Stimulated activated CD4-positive, alpha-beta T cell treated with anti-CD3 and anti-CD28 coated beads, Interleukin-4, amount 100 ng/mL, for 48 hours (primary cell): ENCODE measurements at regions not wholly inside any gene's neighbourhood (a gene's known extent, or its start where the extent isn't known, plus 50 kb on each side); places are given as distances from the start of the nearest gene placed in this dataset.
"Not testable (repeated sequence)": the region's sequence is repeated elsewhere in the genome, so short reads cannot be mapped to it uniquely, and the experiment has no call there.

Experiments
- DNase-seq, 2 donors: peaks; one replicate each; pipeline ENCODE4 v3.0.0-alpha.2; 2020; ENCODE audit warnings: low read depth in 2 of 2

DNA sequence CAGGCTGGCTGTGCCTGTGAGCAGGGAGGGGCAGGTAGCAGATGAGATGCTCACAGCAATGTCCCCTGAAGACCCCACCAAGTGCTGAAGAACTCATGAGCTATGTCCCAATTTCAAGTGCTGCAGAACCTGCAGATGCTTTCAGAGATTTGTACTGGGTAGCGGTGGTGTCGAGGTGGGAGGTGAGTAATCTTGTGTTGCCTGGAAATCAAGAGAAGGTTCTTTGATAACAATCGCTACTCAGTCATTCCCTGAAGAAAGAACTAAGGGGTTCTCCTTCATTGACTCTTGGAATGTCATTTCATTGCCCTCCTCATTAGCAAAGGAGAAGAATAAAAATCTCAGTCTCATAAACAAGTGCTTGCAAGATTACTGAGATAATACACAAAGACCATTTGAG lies 246.4 kb downstream of the EMX2 start:
- no peak for DNase-seq

- DNase-seq, result no peak
These were observed 247.6 kb downstream of the EMX2 start for GRCh38 chr10:117790179-117790578.

- no peak for DNase-seq
These were observed 248.1 kb downstream of the EMX2 start for GRCh38 chr10:117790621-117791020.

DNA sequence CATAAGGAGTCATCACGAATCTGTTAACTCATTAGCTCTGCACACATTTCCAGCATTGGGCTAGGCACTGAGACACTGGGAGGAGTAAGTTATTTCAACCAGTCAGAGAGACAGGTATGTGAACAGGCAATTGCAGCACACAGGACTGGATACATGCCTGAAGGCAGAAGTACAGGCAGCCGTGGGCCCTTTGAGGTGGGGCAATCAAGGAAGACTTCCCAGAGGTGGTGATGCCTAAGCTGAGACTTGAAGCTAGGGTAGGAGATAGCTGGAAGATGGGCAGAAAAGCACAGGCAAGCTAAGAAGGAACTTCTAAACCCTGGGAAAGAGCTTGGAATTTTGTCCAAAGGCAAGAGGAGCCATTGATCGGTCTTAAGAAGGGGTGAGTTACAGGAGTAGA lies 249.7 kb downstream of the EMX2 start:
- DNase-seq, result no peak

DNA sequence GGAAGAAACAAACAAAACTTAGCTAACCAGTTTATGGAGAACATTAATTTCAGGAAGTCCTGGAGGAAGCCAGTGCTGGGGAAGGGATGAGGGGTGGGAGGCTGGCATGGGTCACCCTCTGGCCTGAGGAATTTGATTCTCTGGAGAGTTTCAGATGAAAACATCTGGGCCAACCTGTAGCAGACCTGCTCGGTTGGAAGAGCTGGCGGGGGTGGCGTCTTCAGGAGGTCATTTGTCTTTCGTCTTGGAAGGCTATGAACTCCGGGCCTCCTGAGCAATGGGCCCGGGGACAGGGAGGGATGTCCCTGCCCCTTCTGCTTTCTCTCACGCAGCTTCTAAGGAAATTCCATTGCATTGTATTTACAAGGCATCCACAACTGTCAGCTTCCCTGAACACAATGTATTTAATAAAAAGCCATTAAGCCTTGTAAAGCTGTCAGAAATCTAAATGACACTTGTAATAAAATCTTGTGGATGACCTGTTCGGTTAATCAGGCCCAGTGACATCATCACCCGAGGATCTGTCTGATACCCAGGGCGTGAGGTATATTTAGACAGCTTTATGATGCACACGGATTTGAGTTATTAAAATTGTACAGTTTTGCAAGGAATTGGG lies 250.5 kb downstream of the RAB11FIP2 start:
- no peak for DNase-seq

DNA sequence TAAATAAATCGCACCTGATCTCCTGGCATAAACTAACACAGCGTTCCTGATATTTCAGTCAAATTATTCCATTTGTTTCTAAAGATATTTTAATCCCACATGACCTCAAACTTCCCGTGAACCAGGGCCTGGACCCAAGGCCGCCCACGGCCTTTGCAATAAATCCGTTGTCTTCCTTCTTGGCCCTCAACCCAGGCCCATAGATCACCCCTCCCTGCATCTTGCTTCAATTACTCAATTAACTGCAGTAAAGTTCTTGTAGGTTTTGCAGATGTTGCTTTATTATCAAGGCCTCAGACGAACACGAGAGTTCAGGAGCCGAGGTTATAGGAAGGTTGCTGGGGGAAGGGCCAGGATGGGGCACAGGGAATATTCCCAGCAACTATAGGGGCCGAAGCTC lies 249.4 kb downstream of the RAB11FIP2 start:
- no peak for DNase-seq

DNA sequence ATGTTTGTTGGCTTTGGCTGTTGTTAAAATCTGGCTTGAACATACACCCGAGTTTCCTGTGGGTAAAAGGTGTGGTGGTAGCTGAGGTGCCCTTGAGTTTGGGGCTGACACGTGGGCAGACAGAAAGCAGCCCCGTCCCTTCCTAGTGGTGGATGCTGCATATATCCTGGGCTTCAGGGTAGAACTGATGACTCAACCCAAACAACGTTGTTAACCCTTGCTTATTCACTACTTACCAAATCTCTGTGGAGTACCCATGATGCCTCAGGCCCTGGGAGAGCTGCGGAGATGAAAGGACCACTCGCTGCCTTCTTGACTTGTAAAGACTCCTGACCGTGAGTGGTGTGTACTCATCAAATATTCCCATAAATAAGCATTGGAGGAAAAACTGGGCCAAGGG lies 245.1 kb downstream of the RAB11FIP2 start:
- DNase-seq, result no peak

GRCh38 chr10:117804470-117805011 lies 242.2 kb downstream of the RAB11FIP2 start:
- no peak for DNase-seq

DNA sequence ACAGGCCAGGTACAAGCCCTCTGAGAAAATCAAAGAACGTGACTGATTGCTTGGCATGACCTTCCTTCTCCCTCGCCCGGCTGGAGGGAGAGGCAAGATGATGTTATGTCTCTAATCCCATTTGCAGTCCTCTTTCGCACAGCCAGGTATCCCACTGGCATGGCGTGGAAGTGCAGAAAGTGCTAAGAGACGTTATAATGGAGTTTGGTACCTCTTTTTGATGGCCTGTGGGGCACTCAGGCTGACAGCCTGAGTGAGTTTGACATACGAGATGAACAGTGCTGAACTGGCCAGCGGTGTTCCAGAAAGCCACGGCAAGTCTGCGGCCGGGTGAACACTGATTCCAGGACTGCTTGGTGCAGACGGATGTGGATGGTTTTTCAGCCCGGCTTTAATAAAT lies 241.6 kb downstream of the RAB11FIP2 start:
- no peak for DNase-seq

DNA sequence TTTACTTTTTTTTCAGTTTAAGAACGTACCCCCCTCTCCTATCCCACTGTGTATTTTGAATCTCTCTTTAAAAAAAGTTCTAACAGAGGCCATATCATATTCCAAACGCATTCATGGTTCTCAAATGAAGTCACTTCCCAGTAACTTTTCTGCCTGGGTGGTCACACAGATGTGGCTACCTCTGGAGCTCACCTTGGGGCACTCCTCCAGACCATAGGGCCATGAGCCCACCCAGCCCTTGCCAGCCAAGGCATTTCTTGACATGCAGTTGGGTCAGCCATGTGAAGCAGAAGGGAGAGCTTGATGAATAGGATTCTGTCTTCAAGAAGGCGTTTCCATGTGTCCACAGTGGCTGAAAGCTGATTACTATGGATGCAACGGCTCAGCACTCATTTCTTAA lies 239.3 kb downstream of the RAB11FIP2 start:
- DNase-seq, result no peak

DNA sequence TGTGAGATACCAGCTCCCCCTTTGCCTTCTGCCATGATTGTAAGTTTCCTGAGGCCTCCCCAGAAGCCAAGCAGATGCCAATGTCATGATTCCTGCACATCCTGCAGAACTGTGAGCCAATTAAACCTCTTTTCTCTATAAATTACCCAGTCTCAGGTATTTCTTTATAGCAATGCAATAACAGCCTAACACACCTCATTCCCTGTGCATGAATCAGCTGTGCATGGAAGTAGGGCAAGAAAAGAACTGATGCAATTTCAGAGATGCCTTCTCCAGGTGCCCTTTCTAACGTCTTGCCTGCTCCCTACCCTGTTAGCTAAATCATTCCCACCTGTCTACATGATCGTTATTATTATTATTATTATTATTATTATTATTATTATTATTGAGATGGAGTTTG lies 230.9 kb downstream of the RAB11FIP2 start:
- DNase-seq, result not testable (repeated sequence)

- DNase-seq, result no peak
These were observed 229.6 kb downstream of the RAB11FIP2 start for GRCh38 chr10:117817116-117817515.

DNA sequence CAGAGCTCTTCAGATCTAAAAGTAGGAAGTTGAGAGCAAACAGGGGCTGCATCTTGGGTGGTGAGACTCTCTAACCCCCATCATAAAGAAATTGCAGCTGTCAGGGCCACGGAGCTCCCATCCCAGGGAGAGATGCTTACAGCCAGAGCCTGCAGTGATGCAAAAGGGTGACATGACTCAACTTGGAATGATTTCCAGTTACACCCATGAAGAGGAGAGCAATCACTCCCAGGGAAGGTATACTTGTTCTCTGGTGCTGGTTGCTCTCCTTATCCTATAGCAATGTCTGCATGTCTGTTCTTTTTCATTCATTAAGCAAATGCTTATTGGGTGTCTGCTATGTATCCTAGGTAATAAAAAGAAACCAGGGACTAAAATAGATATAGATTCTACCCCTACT lies 228.0 kb downstream of the RAB11FIP2 start:
- DNase-seq, result no peak

DNA sequence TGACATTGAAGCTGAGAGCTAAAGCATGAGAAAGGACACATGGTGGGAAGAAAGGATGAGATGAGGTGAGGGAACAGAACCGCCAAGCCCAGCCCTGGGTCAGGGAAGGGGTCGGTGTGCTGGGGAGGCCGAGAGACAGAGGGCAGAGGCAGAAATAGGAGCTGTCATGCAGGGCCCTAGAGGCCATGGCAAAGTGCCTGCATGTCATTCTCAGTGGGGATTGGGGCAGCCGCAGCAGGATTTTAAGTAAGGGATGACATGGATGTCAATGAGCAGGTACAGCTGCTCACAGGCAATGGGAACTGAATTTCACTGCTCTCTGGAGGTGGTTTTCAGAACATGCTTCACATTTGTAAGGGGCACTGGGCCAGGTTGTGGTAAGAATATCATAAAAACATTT lies 227.4 kb downstream of the RAB11FIP2 start:
- no peak for DNase-seq

DNA sequence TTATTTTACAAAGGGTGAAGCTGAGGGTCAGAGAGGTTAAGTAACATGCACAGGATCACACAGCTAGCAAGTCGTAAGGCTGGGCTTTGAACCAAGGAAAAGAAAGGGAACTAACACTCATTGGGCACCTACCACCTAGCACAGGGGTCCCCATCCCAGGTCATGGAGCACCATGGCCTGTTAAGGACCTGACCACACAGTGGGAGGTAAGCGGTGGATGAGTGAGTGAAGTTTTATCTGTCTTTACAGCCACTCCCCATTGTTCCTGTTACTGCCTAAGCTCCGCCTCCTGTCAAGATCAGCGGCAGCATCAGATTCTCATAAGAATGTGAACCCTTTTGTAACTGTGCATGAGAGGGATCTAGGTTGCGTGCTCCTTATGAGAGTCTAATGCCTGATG lies 222.8 kb downstream of the RAB11FIP2 start:
- no peak for DNase-seq

- no peak for DNase-seq
These were observed 216.5 kb downstream of the RAB11FIP2 start for GRCh38 chr10:117830205-117830604.

DNA sequence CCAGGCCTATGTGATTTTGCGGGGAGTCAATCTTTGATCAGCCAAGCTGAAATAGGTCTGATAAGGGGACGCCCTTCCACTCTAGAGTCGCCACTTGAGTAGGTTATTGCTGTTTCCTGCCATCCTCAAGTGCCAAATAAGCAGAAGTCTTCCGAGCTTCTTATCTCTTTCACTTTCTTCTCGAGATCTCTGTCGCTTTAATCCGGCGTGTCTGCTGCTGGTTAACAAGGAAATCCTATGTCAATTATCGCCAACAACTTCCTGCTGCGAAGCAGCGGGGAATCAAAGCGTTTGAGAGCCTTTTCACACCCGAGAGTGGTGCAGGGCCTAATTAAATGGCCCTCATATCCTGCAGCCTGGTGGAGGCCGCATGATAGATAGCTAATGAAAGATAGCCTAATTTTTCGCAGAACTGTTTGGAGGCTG lies 215.9 kb downstream of the RAB11FIP2 start:
- DNase-seq, result peak in 1 of 2 donors; percentile 7

DNA sequence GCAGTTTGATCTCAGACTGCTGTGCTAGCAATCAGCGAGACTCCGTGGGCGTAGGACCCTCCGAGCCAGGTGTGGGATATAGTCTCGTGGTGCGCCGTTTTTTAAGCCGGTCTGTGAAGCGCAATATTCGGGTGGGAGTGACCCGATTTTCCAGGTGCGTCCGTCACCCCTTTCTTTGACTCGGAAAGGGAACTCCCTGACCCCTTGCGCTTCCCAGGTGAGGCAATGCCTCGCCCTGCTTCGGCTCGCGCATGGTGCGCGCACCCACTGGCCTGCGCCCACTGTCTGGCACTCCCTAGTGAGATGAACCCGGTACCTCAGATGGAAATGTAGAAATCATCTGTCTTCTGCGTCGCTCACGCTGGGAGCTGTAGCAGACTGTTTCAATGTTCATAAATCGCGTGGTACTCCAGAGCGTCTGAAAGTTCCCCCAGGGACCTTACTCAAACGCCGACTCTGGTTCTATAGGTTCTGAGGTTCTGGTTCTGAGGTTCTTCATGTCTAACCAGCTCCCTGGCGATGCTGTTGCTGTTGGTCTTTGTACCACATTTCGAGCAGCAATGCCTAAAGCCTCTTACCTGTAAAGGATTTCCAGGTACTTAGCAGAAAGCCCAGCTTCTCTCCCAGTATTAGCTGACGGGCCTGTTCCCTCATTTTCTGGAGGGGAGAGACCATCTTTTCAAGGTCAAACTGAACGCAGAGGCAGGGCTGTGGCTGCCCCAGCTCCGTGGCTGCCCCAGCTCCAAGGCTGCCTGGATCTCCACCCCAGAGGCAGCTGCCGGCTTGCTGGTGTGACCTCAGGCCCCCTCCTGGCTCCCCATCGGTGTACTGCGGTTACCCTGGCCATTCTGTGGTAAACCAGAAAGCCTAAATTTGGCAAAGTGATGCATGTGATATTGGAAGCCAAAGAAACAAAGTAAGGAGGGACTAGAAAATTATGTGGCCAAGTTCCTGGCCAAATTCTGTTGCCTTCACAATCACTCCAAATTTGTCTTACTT lies 207.9 kb downstream of the RAB11FIP2 start:
- DNase-seq, result not testable (repeated sequence)

- not testable (repeated sequence) for DNase-seq
These were observed 190.3 kb downstream of the RAB11FIP2 start for GRCh38 chr10:117856426-117856825.

DNA sequence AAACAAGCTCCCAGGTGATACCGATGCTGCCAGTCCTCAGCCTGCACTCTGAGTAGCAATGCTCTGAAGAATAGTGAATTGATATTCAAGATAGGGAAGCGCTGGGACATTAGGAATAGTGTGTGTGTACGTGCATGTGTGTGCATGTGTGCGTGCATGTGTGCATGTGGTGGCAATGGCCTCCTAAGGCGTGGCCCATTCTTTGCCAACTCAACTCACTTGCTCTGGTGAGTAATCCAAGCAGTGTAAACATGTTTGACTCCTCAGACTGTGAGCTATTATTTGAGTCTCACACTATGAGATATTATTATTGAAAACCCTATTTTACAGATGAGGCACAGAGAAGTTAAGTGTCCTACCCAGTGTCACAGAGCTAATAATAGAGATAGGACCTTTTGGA lies 186.6 kb downstream of the RAB11FIP2 start:
- no peak for DNase-seq

DNA sequence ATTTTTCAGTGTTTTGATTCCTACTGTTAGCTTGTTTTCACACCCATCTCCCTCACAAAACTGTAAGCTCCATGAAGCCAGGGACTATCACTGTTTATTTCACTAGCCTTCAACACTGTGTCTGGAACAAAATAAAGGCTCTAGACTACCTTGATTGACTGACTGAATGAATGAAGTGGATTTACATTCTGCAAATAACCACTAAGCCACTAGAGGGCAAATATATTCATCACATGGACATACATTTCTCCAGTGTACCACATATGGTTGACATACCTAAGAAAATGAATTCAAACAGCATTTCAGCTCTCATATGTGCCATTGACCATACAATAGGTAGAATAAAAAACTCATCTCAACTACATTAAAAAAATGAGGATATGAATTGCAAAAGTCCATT lies 185.9 kb downstream of the RAB11FIP2 start:
- DNase-seq, result no peak

GRCh38 chr10:117861329-117861728 lies 185.4 kb downstream of the RAB11FIP2 start:
- no peak for DNase-seq

DNA sequence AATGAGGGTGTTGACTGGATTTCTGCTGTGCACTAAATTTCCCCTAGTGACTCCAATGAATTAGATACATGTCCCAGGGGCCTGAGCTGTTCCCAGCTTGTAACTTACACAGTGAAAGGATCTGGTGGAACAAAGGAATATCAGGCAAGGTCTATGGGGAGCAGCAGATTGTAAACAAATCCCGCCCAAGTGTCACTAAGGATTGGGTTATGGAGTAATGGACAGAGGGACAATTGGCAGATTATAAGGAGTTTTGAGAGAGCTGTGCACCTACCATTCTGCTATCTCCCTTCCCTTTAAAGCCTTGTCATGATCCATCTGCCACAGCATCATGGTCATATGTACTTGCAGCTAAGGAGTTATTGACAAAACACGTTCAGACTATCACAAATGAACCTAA lies 183.0 kb downstream of the RAB11FIP2 start:
- DNase-seq, result no peak
